GM12878 (cell line): ENCODE measurements at regions not wholly inside any gene's neighbourhood (a gene's known extent, or its start where the extent isn't known, plus 50 kb on each side); places are given as distances from the start of the nearest gene placed in this dataset.
"Not testable (repeated sequence)": the region's sequence is repeated elsewhere in the genome, so short reads cannot be mapped to it uniquely, and the experiment has no call there.

Experiments
- ATAC-seq: fragments of 200-7000 bp; cut with Tn5 transposase; 3 replicates; pipeline ENCODE4 v1.9.1; 2020; ENCODE audit warnings: mild to moderate bottlenecking, moderate library complexity
- BruUV-seq: library from RNA; stranded (reverse); fragments of 400-500 nt; replicated peaks from 2 replicates; lab custom pipeline; 2021; lab: Mats Ljungman, UMichigan
- CTCF ChIA-PET: fragments of 300-600 bp; sonication (Branson Sonifier 250); formaldehyde crosslinking; extraction: SDS; loops from one replicate; lab custom pipeline; 2021; ENCODE audit warnings: inconsistent platforms; lab: Yijun Ruan, JAX
- POLR2A ChIA-PET: fragments of 350-600 bp; formaldehyde crosslinking; extraction: SDS; loops from one replicate; lab custom pipeline; 2021; ENCODE audit warnings: inconsistent platforms; lab: Charles Lee
- RAD21 ChIA-PET: fragments of 300-600 bp; sonication (Branson Sonifier 250); formaldehyde crosslinking; loops from one replicate; lab custom pipeline; 2023; ENCODE audit warnings: antibody characterized with exemption; ENCODE audit not compliant: unreplicated experiment; lab: Charles Lee
- SMC1A ChIA-PET: fragments of 300-600 bp; sonication (Branson Sonifier 250); formaldehyde crosslinking; loops from one replicate; lab custom pipeline; 2023; ENCODE audit not compliant: unreplicated experiment, uncharacterized antibody; lab: Charles Lee
- DNase-seq: peaks from one replicate; pipeline ENCODE4 v3.0.0-alpha.2; 2011; ENCODE audit warnings: low read depth, low spot score
- FAIRE-seq: peaks from 3 replicates; lab custom pipeline; 2011; peaks lifted over from hg19 to GRCh38; lab: Jason Lieb, UNC
- H2AFZ ChIP-seq: 2 replicates; pipeline ENCODE4 v1.6.0; 2011; ENCODE audit warnings: low read depth, low read length, control low read depth; ENCODE audit not compliant: control insufficient read depth
- H3K27ac ChIP-seq: 2 replicates; pipeline ENCODE4 v1.5.1; 2011; ENCODE audit warnings: control low read depth; ENCODE audit not compliant: control insufficient read depth, insufficient read depth
- H3K27me3 ChIP-seq, 2 experiments: replicated peaks in 1 of 2; 2 replicates each; pipeline versions ENCODE4 v1.6.0 to v1.6.1; 2011; ENCODE audit warnings: low read length in 1 of 2; ENCODE audit not compliant: control insufficient read depth in 2 of 2, insufficient read depth in 2 of 2
- H3K36me3 ChIP-seq, 2 experiments: 2 replicates each; pipeline ENCODE4 v1.5.1; 2011; ENCODE audit warnings: low read length in 1 of 2; ENCODE audit not compliant: control insufficient read depth in 2 of 2, insufficient read depth in 2 of 2
- H3K4me1 ChIP-seq: 2 replicates; pipeline ENCODE4 v1.6.1; 2011; ENCODE audit warnings: mild to moderate bottlenecking, low read length, moderate library complexity, mixed read lengths; ENCODE audit not compliant: control insufficient read depth, insufficient read depth
- H3K4me2 ChIP-seq: 2 replicates; pipeline ENCODE4 v1.6.0; 2011; ENCODE audit warnings: control low read depth; ENCODE audit not compliant: control insufficient read depth, insufficient read depth
- H3K4me3 ChIP-seq: fragments of 200-600 bp; sonication (generic); 2 replicates; pipeline ENCODE4 v1.5.1; 2016
- H3K79me2 ChIP-seq: 2 replicates; pipeline ENCODE4 v1.6.0; 2011; ENCODE audit warnings: low read length; ENCODE audit not compliant: control insufficient read depth, insufficient read depth
- H3K9ac ChIP-seq: 2 replicates; pipeline ENCODE4 v1.8.0; 2011; ENCODE audit warnings: low read length, control low read depth, mixed read lengths; ENCODE audit not compliant: control insufficient read depth, insufficient read depth
- H3K9me3 ChIP-seq: replicated peaks from 3 replicates; pipeline ENCODE4 v1.5.1; 2011; ENCODE audit warnings: mild to moderate bottlenecking, low read length; ENCODE audit not compliant: control insufficient read depth, insufficient read depth
- H4K20me1 ChIP-seq: 2 replicates; pipeline ENCODE4 v1.6.0; 2011; ENCODE audit not compliant: control insufficient read depth, insufficient read depth
- CEBPB ChIP-seq, 2 experiments: fragments of 150-350 bp in 1 of 2; IDR thresholded peaks; 2 replicates each; pipeline ENCODE4 v1.6.1; 2012 to 2014; ENCODE audit warnings: low read depth in 2 of 2, low read length in 2 of 2, borderline replicate concordance in 1 of 2, inconsistent platforms in 1 of 2
- FOXK2 ChIP-seq: fragments of 450-650 bp; IDR thresholded peaks from 2 replicates; pipeline ENCODE4 v1.6.1; 2017; ENCODE audit warnings: mild to moderate bottlenecking, moderate library complexity
- NR2C2 ChIP-seq: IDR thresholded peaks from 2 replicates; pipeline ENCODE4 v1.6.1; 2011; ENCODE audit warnings: borderline replicate concordance, low read depth; ENCODE audit not compliant: control insufficient read depth, insufficient read length
- NR2F1 ChIP-seq: fragments of 450-650 bp; conservative IDR thresholded peaks from 2 replicates; pipeline ENCODE4 v1.6.1; 2017; ENCODE audit warnings: mild to moderate bottlenecking
- PAX8 ChIP-seq: fragments of 450-650 bp; IDR thresholded peaks from 2 replicates; pipeline ENCODE4 v1.6.1; 2017; ENCODE audit warnings: mild to moderate bottlenecking, moderate library complexity
- ZNF622 ChIP-seq: fragments of 450-650 bp; IDR thresholded peaks from 2 replicates; pipeline ENCODE4 v1.6.1; 2017; ENCODE audit warnings: mild to moderate bottlenecking, inconsistent platforms
- WGBS: methylation state at CpG from one replicate; pipeline ENCODE4 v1.1.6; 2016; ENCODE audit warnings: low lambda C conversion rate; ENCODE audit not compliant: insufficient replicate concordance, insufficient coverage; ENCODE audit errors: missing lambda C conversion rate; 5-methylcytosine and 5-hydroxymethylcytosine counted together
- in situ Hi-C: fragments of 300-500 bp; cut with MboI; formaldehyde crosslinking; loops from 9 replicates; pipeline ENCODE4 v1.14.3; 2018; ENCODE audit warnings: mixed read lengths
- intact Hi-C: fragments of 100-400 bp; cut with micrococcal nuclease; formaldehyde crosslinking; loops from one replicate; pipeline ENCODE4 v1.14.2; 2022; ENCODE audit not compliant: unreplicated experiment

GRCh38 chr13:79183231-79183630, 222.8 kb downstream of the RBM26 start:
- no peak for TF ChIP-seq NR2F1
- TF ChIP-seq PAX8, result no peak
- no peak for TF ChIP-seq ZNF622
- TF ChIP-seq CEBPB (IDR thresholded peaks at IDR 0.05; ENCODE audit: borderline replicate concordance in 1 of 2, low read depth in 2 of 2, low read length in 2 of 2), result no peak
- TF ChIP-seq FOXK2, result no peak
- TF ChIP-seq NR2C2, result no peak
- TF ChIP-seq, all 136 proteins: peak for 0
- RAD21 ChIA-PET, result no interaction called here
- Histone ChIP-seq H3K9ac (no peak overlapping the region), H4K20me1 (no peaks in the 10 kb centered on the region), H3K36me3 (no peaks in the 10 kb centered on the region), H3K9me3 (no peaks in the 10 kb centered on the region), H2AFZ (no peak overlapping the region), H3K4me3 (no peak overlapping the region), H3K27ac (no peak overlapping the region), H3K79me2 (no peaks in the 10 kb centered on the region), H3K27me3 (no peaks in the 10 kb centered on the region; a peak in 1 of 4 replicates), H3K4me1 (no peaks in the 10 kb centered on the region), H3K4me2 (no peak overlapping the region)
- WGBS, result 95% methylated on average over 2 of the region's 2 CpGs
- BruUV-seq, result no TSS peak
- in situ Hi-C loops (no loop called here), intact Hi-C loops (no loop called here)
- SMC1A ChIA-PET, result interaction anchor here (1.5 to 1.8 kb wide), 2 partner anchors 9 to 12 kb away, joined by 4 to 9 read pairs; no protein-coding TSS in a partner anchor
- no peak for DNase-seq
- FAIRE-seq, result no peak
- CTCF ChIA-PET, result interaction anchor here (1.4 kb wide), 1 partner anchor 19 kb away, joined by 5 read pairs; no protein-coding TSS in a partner anchor
- POLR2A ChIA-PET, result no interaction called here
- ATAC-seq, result no peak

DNA sequence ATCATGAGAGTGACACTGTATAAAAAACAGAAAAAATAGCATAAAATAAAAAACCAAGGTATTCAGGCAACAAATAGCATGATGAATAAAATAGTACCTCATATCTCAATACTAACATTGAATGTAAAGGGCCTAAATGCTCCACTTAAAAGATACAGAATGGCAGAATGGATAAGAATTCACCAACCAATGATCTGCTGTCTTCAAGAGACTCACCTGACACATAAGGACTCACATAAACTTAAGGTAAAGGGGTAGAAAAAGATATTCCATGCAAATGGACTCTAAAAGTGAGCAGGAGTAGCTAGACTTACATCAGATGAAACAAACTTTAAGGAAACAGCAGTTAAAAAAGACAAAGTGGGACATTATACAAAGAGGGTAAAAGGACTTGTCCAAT, 232.4 kb downstream of the RBM26 start:
- intact Hi-C loops, H3K79me2 ChIP-seq, H3K9ac ChIP-seq, RAD21 ChIA-PET, POLR2A ChIA-PET, DNase-seq, H3K27me3 ChIP-seq, H2AFZ ChIP-seq, BruUV-seq, SMC1A ChIA-PET, in situ Hi-C loops, H3K4me2 ChIP-seq, H3K36me3 ChIP-seq, H3K4me1 ChIP-seq, ATAC-seq, H4K20me1 ChIP-seq, H3K27ac ChIP-seq, H3K9me3 ChIP-seq, H3K4me3 ChIP-seq, FAIRE-seq: not testable (repeated sequence)
- CTCF ChIA-PET, result interaction anchor here (0.6 kb wide), 1 partner anchor 217 kb away, joined by 3 read pairs; no protein-coding TSS in a partner anchor

DNA sequence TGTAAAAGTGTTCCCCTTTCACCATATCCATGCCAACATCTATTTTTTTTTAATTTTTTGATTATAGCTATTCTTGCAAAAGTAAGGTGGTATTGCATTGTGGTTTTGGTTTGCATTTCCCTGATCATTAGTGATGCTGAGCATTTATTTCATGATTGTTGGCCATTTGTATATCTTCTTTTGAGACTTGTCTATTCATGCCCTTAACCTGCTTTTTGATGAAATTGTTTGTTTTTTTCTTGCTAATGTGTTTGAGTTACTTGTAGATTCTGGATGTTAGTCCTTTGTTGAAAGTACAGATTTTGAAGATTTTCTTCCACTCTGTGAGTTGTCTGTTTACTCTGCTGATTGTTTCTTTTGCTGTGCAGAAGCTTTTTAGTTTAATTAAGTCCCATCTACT, 233.1 kb downstream of the RBM26 start:
- POLR2A ChIA-PET, FAIRE-seq, H3K4me3 ChIP-seq, H3K79me2 ChIP-seq, H3K9ac ChIP-seq, H2AFZ ChIP-seq, H3K4me1 ChIP-seq, H3K27ac ChIP-seq, in situ Hi-C loops, H3K9me3 ChIP-seq, intact Hi-C loops, BruUV-seq, H4K20me1 ChIP-seq, H3K4me2 ChIP-seq, ATAC-seq, CTCF ChIA-PET, H3K27me3 ChIP-seq, H3K36me3 ChIP-seq, DNase-seq: not testable (repeated sequence)
- ChIA-PET RAD21 (interaction anchor here (1.2 kb wide), 1 partner anchor 55 kb away, joined by 4 read pairs; no protein-coding TSS in a partner anchor), SMC1A (interaction anchor here (0.8 kb wide), 1 partner anchor 19 kb away, joined by 3 read pairs; no protein-coding TSS in a partner anchor)
